WTC11 (cell line): ENCODE measurements at regions not wholly inside any gene's neighbourhood (a gene's known extent, or its start where the extent isn't known, plus 50 kb on each side); places are given as distances from the start of the nearest gene placed in this dataset.

ENCODE experiments used
- ATAC-seq: fragments of 200-7000 bp; cut with Tn5 transposase; 2 replicates; pipeline ENCODE4 v1.10.0; 2021; ENCODE audit warnings: mild to moderate bottlenecking, moderate library complexity
- CTCF ChIA-PET: fragments of 300-600 bp; sonication (Branson Sonifier 250); formaldehyde crosslinking; loops from one replicate; lab custom pipeline; 2021; ENCODE audit warnings: antibody characterized with exemption; lab: Charles Lee
- POLR2A ChIA-PET: fragments of 350-600 bp; sonication (Branson Sonifier 250); formaldehyde crosslinking; loops from one replicate; lab custom pipeline; 2021; ENCODE audit warnings: antibody characterized with exemption; lab: Charles Lee
- DNase-seq: peaks from one replicate; pipeline ENCODE4 v3.0.0; 2021; ENCODE audit warnings: low spot score
- H3K27ac Mint-ChIP-seq: 2 replicates; pipeline ENCODE4 v1.8.0; 2021; ENCODE audit warnings: mixed read lengths
- H3K27me3 Mint-ChIP-seq: 2 replicates; pipeline ENCODE4 v1.8.0; 2021; ENCODE audit warnings: low read depth, mild to moderate bottlenecking, moderate library complexity, mixed read lengths
- H3K36me3 Mint-ChIP-seq: 2 replicates; pipeline ENCODE4 v1.8.0; 2021; ENCODE audit warnings: mixed read lengths
- H3K4me1 Mint-ChIP-seq: 2 replicates; pipeline ENCODE4 v1.8.0; 2022; ENCODE audit warnings: mixed read lengths
- H3K4me3 Mint-ChIP-seq: 2 replicates; pipeline ENCODE4 v1.8.0; 2021; ENCODE audit warnings: mild to moderate bottlenecking, moderate library complexity, mixed read lengths
- H3K9me3 Mint-ChIP-seq: 2 replicates; pipeline ENCODE4 v1.8.0; 2021; ENCODE audit warnings: mixed read lengths
- ATF2 ChIP-seq: sonication (generic); formaldehyde crosslinking; IDR thresholded peaks from 2 replicates; pipeline ENCODE4 v1.8.1; 2022; ENCODE audit warnings: low read depth, missing genetic modification reagents, borderline replicate concordance
- ATF3 ChIP-seq: sonication (generic); formaldehyde crosslinking; conservative IDR thresholded peaks from 2 replicates; pipeline ENCODE4 v1.8.1; 2022; ENCODE audit warnings: mild to moderate bottlenecking, missing genetic modification reagents
- CBFB ChIP-seq: sonication (generic); formaldehyde crosslinking; IDR thresholded peaks from 2 replicates; pipeline ENCODE4 v1.8.1; 2022; ENCODE audit warnings: mild to moderate bottlenecking, low read depth, missing genetic modification reagents
- CREB1 ChIP-seq: sonication (generic); formaldehyde crosslinking; IDR thresholded peaks from 2 replicates; pipeline ENCODE4 v1.8.0; 2023; ENCODE audit warnings: mild to moderate bottlenecking, missing genetic modification reagents
- CTCF ChIP-seq: fragments of 200-600 bp; IDR thresholded peaks from 2 replicates; pipeline ENCODE4 v1.8.0; 2022; ENCODE audit warnings: antibody characterized with exemption
- E2F1 ChIP-seq: sonication (generic); formaldehyde crosslinking; IDR thresholded peaks from 2 replicates; pipeline ENCODE4 v1.8.0; 2022; ENCODE audit warnings: mild to moderate bottlenecking, missing genetic modification reagents
- E2F5 ChIP-seq: sonication (generic); formaldehyde crosslinking; IDR thresholded peaks from 2 replicates; pipeline ENCODE4 v1.8.1; 2022; ENCODE audit warnings: mild to moderate bottlenecking, moderate library complexity, missing genetic modification reagents
- EMX1 ChIP-seq: fragments of 250-450 bp; sonication (Bioruptor Pico); IDR thresholded peaks from 2 replicates; pipeline ENCODE4 v1.8.0; 2021; ENCODE audit warnings: mild to moderate bottlenecking
- HMGXB4 ChIP-seq: sonication (generic); formaldehyde crosslinking; IDR thresholded peaks from 2 replicates; pipeline ENCODE4 v1.8.1; 2023; ENCODE audit warnings: mild to moderate bottlenecking, moderate library complexity, missing genetic modification reagents
- MLX ChIP-seq: sonication (generic); formaldehyde crosslinking; IDR thresholded peaks from 2 replicates; pipeline ENCODE4 v1.8.1; 2023; ENCODE audit warnings: mild to moderate bottlenecking, missing genetic modification reagents, moderate library complexity
- MXD4 ChIP-seq: fragments of 250-450 bp; sonication (Bioruptor Pico); IDR thresholded peaks from 2 replicates; pipeline ENCODE4 v1.8.0; 2021; ENCODE audit warnings: mild to moderate bottlenecking, moderate library complexity, borderline replicate concordance
- NFATC4 ChIP-seq: fragments of 250-450 bp; sonication (Bioruptor Pico); IDR thresholded peaks from 2 replicates; pipeline ENCODE4 v1.9.0; 2021; ENCODE audit warnings: mild to moderate bottlenecking
- NR1H2 ChIP-seq: sonication (generic); formaldehyde crosslinking; IDR thresholded peaks from 2 replicates; pipeline ENCODE4 v1.9.0; 2021; ENCODE audit warnings: mild to moderate bottlenecking, moderate library complexity, missing genetic modification reagents
- PRRX2 ChIP-seq: fragments of 250-450 bp; sonication (Bioruptor Pico); IDR thresholded peaks from 2 replicates; pipeline ENCODE4 v1.8.0; 2021; ENCODE audit warnings: mild to moderate bottlenecking
- RELA ChIP-seq: sonication (generic); formaldehyde crosslinking; IDR thresholded peaks from 2 replicates; pipeline ENCODE4 v1.8.1; 2022; ENCODE audit warnings: missing genetic modification reagents, mild to moderate bottlenecking, borderline replicate concordance
- RORB ChIP-seq: fragments of 250-450 bp; sonication (Bioruptor Pico); IDR thresholded peaks from 2 replicates; pipeline ENCODE4 v1.9.0; 2021; ENCODE audit warnings: mild to moderate bottlenecking
- SMAD3 ChIP-seq: sonication (generic); formaldehyde crosslinking; IDR thresholded peaks from 2 replicates; pipeline ENCODE4 v1.8.0; 2022; ENCODE audit warnings: missing genetic modification reagents, mild to moderate bottlenecking, borderline replicate concordance
- SOX15 ChIP-seq: fragments of 250-450 bp; sonication (Bioruptor Pico); IDR thresholded peaks from 2 replicates; pipeline ENCODE4 v1.9.0; 2021; ENCODE audit warnings: mild to moderate bottlenecking
- STAT6 ChIP-seq: sonication (generic); formaldehyde crosslinking; conservative IDR thresholded peaks from 2 replicates; pipeline ENCODE4 v1.8.1; 2023; ENCODE audit warnings: mild to moderate bottlenecking, low read depth, missing genetic modification reagents, moderate library complexity
- TEAD4 ChIP-seq: sonication (generic); formaldehyde crosslinking; IDR thresholded peaks from 2 replicates; pipeline ENCODE4 v1.8.0; 2022; ENCODE audit warnings: mild to moderate bottlenecking, missing genetic modification reagents
- ZNF317 ChIP-seq: sonication (generic); formaldehyde crosslinking; IDR thresholded peaks from 2 replicates; pipeline ENCODE4 v1.8.1; 2023; ENCODE audit warnings: low read depth, mild to moderate bottlenecking, moderate library complexity, missing genetic modification reagents, borderline replicate concordance
- ZNF671 ChIP-seq: fragments of 250-450 bp; sonication (Bioruptor Pico); IDR thresholded peaks from 2 replicates; pipeline ENCODE4 v1.8.0; 2021; ENCODE audit warnings: mild to moderate bottlenecking

GRCh38 chr4:28254003-28254402 is 1393.4 kb downstream of the STIM2 start (continued):
- TF ChIP-seq HMGXB4 (CRISPR knock-in tag) = no peak
- no peak for TF ChIP-seq EMX1 (CRISPR knock-in tag)
- TF ChIP-seq TEAD4 (CRISPR knock-in tag) = no peak
- no peak for TF ChIP-seq E2F5 (CRISPR knock-in tag)
- no peak for TF ChIP-seq RELA
- no peak for TF ChIP-seq MXD4 (CRISPR knock-in tag)

- Mint-ChIP-seq H3K36me3 (0 out of 2 replicates have a peak, but pooled peaks cover 3% of the 10 kb centered on the region), H3K9me3 (peaks cover 9% of the 10 kb centered on the region)
- CTCF ChIA-PET = no interaction called here
- TF ChIP-seq CREB1 (CRISPR knock-in tag) (no peak), NFATC4 (CRISPR knock-in tag) (no peak), RORB (CRISPR knock-in tag) (no peak), CBFB (CRISPR knock-in tag) (no peak), E2F1 (no peak), ZNF317 (CRISPR knock-in tag) (no peak), MLX (CRISPR knock-in tag) (no peak), ZNF671 (CRISPR knock-in tag) (no peak), SOX15 (CRISPR knock-in tag) (no peak), PRRX2 (CRISPR knock-in tag) (no peak), NR1H2 (CRISPR knock-in tag) (no peak), ATF3 (CRISPR knock-in tag) (no peak), ATF2 (CRISPR knock-in tag) (no peak)
- TF ChIP-seq, all 79 proteins: peak for 0
- no peak for ATAC-seq
- Mint-ChIP-seq H3K27ac (no peak overlapping the region), H3K4me1 (no peaks in the 10 kb centered on the region), H3K4me3 (no peak overlapping the region), H3K27me3 (no peaks in the 10 kb centered on the region)
- no peak for DNase-seq
- POLR2A ChIA-PET = no interaction called here
These were observed 1395.7 kb downstream of the STIM2 start for GRCh38 chr4:28256295-28256694.

GRCh38 chr4:28259951-28260350 is 1399.3 kb downstream of the STIM2 start:
- Mint-ChIP-seq H3K36me3 (peaks cover 8% of the 10 kb centered on the region), H3K27ac (no peak overlapping the region), H3K4me1 (no peaks in the 10 kb centered on the region), H3K9me3 (peaks cover 24% of the 10 kb centered on the region), H3K4me3 (no peak overlapping the region), H3K27me3 (no peaks in the 10 kb centered on the region)
- DNase-seq (no peak), ATAC-seq (no peak)
- POLR2A ChIA-PET = no interaction called here
- CTCF ChIA-PET = no interaction called here
- TF ChIP-seq STAT6 (CRISPR knock-in tag) = no peak
- no peak for TF ChIP-seq SMAD3 (CRISPR knock-in tag)
- TF ChIP-seq CTCF = no peak
